ENCODE measurements at regions not wholly inside any gene's neighbourhood (a gene's known extent, or its start where the extent isn't known, plus 50 kb on each side); places are given as distances from the start of the nearest gene placed in this dataset.

GRCh38 chr7:115649429-115649828 is 381.1 kb downstream of the TFEC start:
- Histone ChIP-seq H3K9me1 (replicated peaks; ENCODE audit: control insufficient read depth, extremely low read depth, insufficient read depth, low read length) (no peaks in the 10 kb centered on the region), H3K4me3 (replicated peaks in 1 of 3; ENCODE audit: insufficient read depth in 1 of 3, low read depth in 1 of 3, low read length in 3 of 3) (no peak overlapping the region), H3K9me3 (replicated peaks; ENCODE audit: control insufficient read depth, insufficient read depth, low read length) (no peaks in the 10 kb centered on the region), H3K27me3 (ENCODE audit: control insufficient read depth in 2 of 2, insufficient read depth in 2 of 2, low read length in 2 of 2) (no peaks in the 10 kb centered on the region), H2AFZ (ENCODE audit: low read depth, low read length) (no peak overlapping the region), H3K27ac (ENCODE audit: insufficient read depth, low read depth, low read length) (no peak overlapping the region), H3K4me1 (ENCODE audit: control insufficient read depth, extremely low read depth, insufficient read depth, low read length) (no peaks in the 10 kb centered on the region), H4K20me1 (replicated peaks; ENCODE audit: control insufficient read depth, extremely low read depth, insufficient read depth, low read length) (no peaks in the 10 kb centered on the region), H3K4me2 (ENCODE audit: insufficient read depth, low read length) (no peak overlapping the region), H3K9ac (replicated peaks; ENCODE audit: extremely low read depth, insufficient read depth, low read length) (no peak overlapping the region), H3K36me3 (ENCODE audit: control insufficient read depth in 2 of 2, extremely low read depth in 1 of 2, insufficient read depth in 2 of 2, low read length in 2 of 2) (no peaks in the 10 kb centered on the region), H3K79me2 (ENCODE audit: control insufficient read depth, insufficient read depth, low read length) (no peaks in the 10 kb centered on the region)
- intact Hi-C loops (cut with micrococcal nuclease) (no loop called here), dilution Hi-C loops (cut with MboI; ENCODE audit: extremely low pct_ligation_motif_present, low sequenced_read_pairs) (no loop called here)
- FAIRE-seq = no peak
- POLR2A ChIA-PET = no interaction called here
- TF ChIP-seq POLR2AphosphoS5 (IDR thresholded peaks at IDR 0.05; ENCODE audit: insufficient read depth, low read depth, low read length) = no peak
- no peak for DNase-seq (ENCODE audit: low read depth, low spot score)
- CTCF ChIA-PET = no interaction called here
- no TSS peak for BruUV-seq (replicated peaks)

GRCh38 chr7:115647712-115648111 is 382.9 kb downstream of the TFEC start:
- FAIRE-seq (no peak), DNase-seq (ENCODE audit: low read depth, low spot score) (no peak)
- Histone ChIP-seq H3K4me2 (ENCODE audit: insufficient read depth, low read length) (no peak overlapping the region), H3K9me1 (replicated peaks; ENCODE audit: control insufficient read depth, extremely low read depth, insufficient read depth, low read length) (no peaks in the 10 kb centered on the region), H3K4me3 (replicated peaks in 1 of 3; ENCODE audit: insufficient read depth in 1 of 3, low read depth in 1 of 3, low read length in 3 of 3) (no peak overlapping the region), H3K27ac (ENCODE audit: insufficient read depth, low read depth, low read length) (no peak overlapping the region), H3K79me2 (ENCODE audit: control insufficient read depth, insufficient read depth, low read length) (no peaks in the 10 kb centered on the region), H3K9ac (replicated peaks; ENCODE audit: extremely low read depth, insufficient read depth, low read length) (no peak overlapping the region), H4K20me1 (replicated peaks; ENCODE audit: control insufficient read depth, extremely low read depth, insufficient read depth, low read length) (no peaks in the 10 kb centered on the region), H3K9me3 (replicated peaks; ENCODE audit: control insufficient read depth, insufficient read depth, low read length) (no peaks in the 10 kb centered on the region), H2AFZ (ENCODE audit: low read depth, low read length) (no peak overlapping the region), H3K27me3 (ENCODE audit: control insufficient read depth in 2 of 2, insufficient read depth in 2 of 2, low read length in 2 of 2) (no peaks in the 10 kb centered on the region), H3K36me3 (ENCODE audit: control insufficient read depth in 2 of 2, extremely low read depth in 1 of 2, insufficient read depth in 2 of 2, low read length in 2 of 2) (no peaks in the 10 kb centered on the region), H3K4me1 (ENCODE audit: control insufficient read depth, extremely low read depth, insufficient read depth, low read length) (no peaks in the 10 kb centered on the region)
- TF ChIP-seq JUN (IDR thresholded peaks at IDR 0.05; ENCODE audit: borderline replicate concordance, insufficient read depth, insufficient read length, low read depth) (no peak), GATA2 (IDR thresholded peaks at IDR 0.05; ENCODE audit: insufficient read depth, insufficient read length, low read depth, low read length) (no peak), POLR2AphosphoS5 (IDR thresholded peaks at IDR 0.05; ENCODE audit: insufficient read depth, low read depth, low read length) (no peak), FOS (IDR thresholded peaks at IDR 0.05; ENCODE audit: borderline replicate concordance, insufficient read depth, low read length) (no peak), CTCF (IDR thresholded peaks at IDR 0.05; ENCODE audit: extremely low read depth in 1 of 2, insufficient read depth in 1 of 2, low read depth in 1 of 2, low read length in 2 of 2) (no peak), POLR2A (IDR thresholded peaks at IDR 0.05; ENCODE audit: low read depth, low read length) (no peak), EZH2 (IDR thresholded peaks at IDR 0.05; ENCODE audit: borderline replicate concordance, low read depth, low read length, severe bottlenecking) (no peak), MAX (IDR thresholded peaks at IDR 0.05; ENCODE audit: insufficient read depth, insufficient read length) (no peak), MYC (IDR thresholded peaks at IDR 0.05; ENCODE audit: low read depth, low read length) (no peak)
- dilution Hi-C loops (cut with MboI; ENCODE audit: extremely low pct_ligation_motif_present, low sequenced_read_pairs) = no loop called here
- ChIA-PET CTCF (no interaction called here), POLR2A (no interaction called here)
- intact Hi-C loops (cut with micrococcal nuclease) = no loop called here
- BruUV-seq (replicated peaks) = no TSS peak

All from endothelial cell of umbilical vein (primary cell).